ENCODE measurements at regions not wholly inside any gene's neighbourhood (a gene's known extent, or its start where the extent isn't known, plus 50 kb on each side); places are given as distances from the start of the nearest gene placed in this dataset.

GRCh38 chr6:95145457-95145856, 431.9 kb upstream of the MANEA start:
- CTCF ChIA-PET (ENCODE audit: partially characterized antibody) = no interaction called here
- WGBS, 2 experiments (ENCODE audit: extremely low coverage in 1 of 2, insufficient coverage in 1 of 2, insufficient read length in 1 of 2, insufficient replicate concordance in 2 of 2, low coverage in 1 of 2, low lambda C conversion rate in 2 of 2, missing lambda C conversion rate in 1 of 2) = 88% methylated on average over 1 of the region's 1 CpG; no CpG with 5 or more reads in 1 of the 2 experiments

More at GRCh38 chr6:95145457-95145856, 431.9 kb upstream of the MANEA start:
- no peak overlapping the region for H2BK5ac ChIP-seq (ENCODE audit: low read depth, low read length)
- no peaks in the 10 kb centered on the region for H3K9me3 ChIP-seq (ENCODE audit: insufficient read depth in 2 of 2, low read depth in 1 of 2, low read length in 1 of 2)
- TF ChIP-seq SIX5 (IDR thresholded peaks at IDR 0.05; ENCODE audit: low read depth, low read length) (no peak), RXRA (IDR thresholded peaks at IDR 0.05; ENCODE audit: insufficient read depth, low read depth, low read length) (no peak), GTF2F1 (IDR thresholded peaks at IDR 0.05; ENCODE audit: borderline replicate concordance, low read depth, low read length) (no peak), SIRT6 (IDR thresholded peaks at IDR 0.05; ENCODE audit: low read length) (no peak), JUN (IDR thresholded peaks at IDR 0.05; ENCODE audit: low read depth, low read length) (no peak), CTCF (IDR thresholded peaks at IDR 0.05; ENCODE audit: control extremely low read depth in 1 of 3, insufficient read depth in 1 of 3, low read depth in 1 of 3, low read length in 3 of 3) (no peak)
- H3K23ac ChIP-seq (ENCODE audit: insufficient read length) = no peak overlapping the region
- no peaks in the 10 kb centered on the region for H3K79me2 ChIP-seq (ENCODE audit: control insufficient read depth in 1 of 2, insufficient read depth in 2 of 2, low read length in 2 of 2)
- no peak overlapping the region for H4K8ac ChIP-seq (ENCODE audit: extremely low read depth, insufficient read depth, low read length)
- H3K56ac ChIP-seq (replicated peaks; ENCODE audit: insufficient read length, low read depth, low read length) = no peak overlapping the region
- H3K27ac ChIP-seq (ENCODE audit: low read depth, low read length) = no peak overlapping the region
- no peak overlapping the region for H2BK120ac ChIP-seq (replicated peaks; ENCODE audit: low read depth, low read length)
- H3K79me1 ChIP-seq (ENCODE audit: low read depth, low read length) = no peaks in the 10 kb centered on the region
- no peak overlapping the region for H4K91ac ChIP-seq (replicated peaks; ENCODE audit: insufficient read length, low read length)
- H3K4me2 ChIP-seq (ENCODE audit: insufficient read depth in 1 of 2, low read depth in 2 of 2, low read length in 2 of 2) = no peak overlapping the region
- H3K36me3 ChIP-seq (ENCODE audit: control insufficient read depth in 2 of 4, insufficient read depth in 4 of 4, low read length in 3 of 4) = no peaks in the 10 kb centered on the region
- FAIRE-seq (no peak), DNase-seq (ENCODE audit: low read depth in 1 of 2, low spot score in 2 of 2) (no peak)
- H3K4me1 ChIP-seq (replicated peaks in 1 of 4; ENCODE audit: control insufficient read depth in 3 of 4, insufficient read depth in 4 of 4, low read length in 3 of 4) = no peaks in the 10 kb centered on the region
- H2AFZ ChIP-seq (ENCODE audit: low read length) = no peak overlapping the region
- H2AK5ac ChIP-seq (ENCODE audit: low read depth, low read length) = no peak overlapping the region
- no peak overlapping the region for H2BK12ac ChIP-seq (ENCODE audit: low read depth, low read length)
- H2BK15ac ChIP-seq (ENCODE audit: low read length) = no peak overlapping the region
- H4K20me1 ChIP-seq (replicated peaks in 1 of 2; ENCODE audit: control insufficient read depth in 1 of 2, insufficient read depth in 2 of 2, low read length in 2 of 2) = no peaks in the 10 kb centered on the region
- no peak overlapping the region for H3K4me3 ChIP-seq (ENCODE audit: extremely low read depth in 1 of 4, insufficient read depth in 2 of 4, low read depth in 3 of 4, low read length in 4 of 4)
- no peaks in the 10 kb centered on the region for H3K27me3 ChIP-seq (replicated peaks in 1 of 4; ENCODE audit: control insufficient read depth in 3 of 4, extremely low read depth in 1 of 4, insufficient read depth in 3 of 4, low read length in 3 of 4)
- H2BK20ac ChIP-seq (ENCODE audit: low read length) = no peak overlapping the region
- no peak overlapping the region for H3K4ac ChIP-seq (replicated peaks; ENCODE audit: insufficient read length, low read depth, low read length)
- no peak overlapping the region for H3K14ac ChIP-seq (ENCODE audit: insufficient read length)
- H3K9ac ChIP-seq (replicated peaks in 1 of 4; ENCODE audit: extremely low read depth in 1 of 4, low read depth in 3 of 4, low read length in 3 of 4) = no peak overlapping the region
- no peaks in the 10 kb centered on the region for H3K23me2 ChIP-seq (ENCODE audit: low read depth, low read length)
- no peak overlapping the region for H4K5ac ChIP-seq (ENCODE audit: insufficient read length, low read depth, low read length)
- H3K18ac ChIP-seq (ENCODE audit: extremely low read depth, low read length) = no peak overlapping the region
- POLR2A ChIA-PET (ENCODE audit: partially characterized antibody) = no interaction called here
